Muscle of leg (tissue), 3 donors: ENCODE measurements at regions not wholly inside any gene's neighbourhood (a gene's known extent, or its start where the extent isn't known, plus 50 kb on each side); places are given as distances from the start of the nearest gene placed in this dataset.
"Not testable (repeated sequence)": the region's sequence is repeated elsewhere in the genome, so short reads cannot be mapped to it uniquely, and the experiment has no call there.

Experiments
- DNase-seq: peaks from one replicate; pipeline ENCODE4 v3.0.0; 2013
- H3K27ac ChIP-seq: one replicate; pipeline ENCODE4 v1.5.1; 2013; ENCODE audit warnings: mild to moderate bottlenecking, low read length, control low read depth
- H3K27me3 ChIP-seq: one replicate; pipeline ENCODE4 v1.6.1; 2013; ENCODE audit warnings: low read length; ENCODE audit not compliant: control insufficient read depth, insufficient read depth
- H3K36me3 ChIP-seq: one replicate; pipeline ENCODE4 v1.6.1; 2013; ENCODE audit warnings: low read length; ENCODE audit not compliant: control insufficient read depth, insufficient read depth
- H3K4me1 ChIP-seq: one replicate; pipeline ENCODE4 v1.6.1; 2013; ENCODE audit warnings: low read length; ENCODE audit not compliant: control insufficient read depth, insufficient read depth
- H3K4me3 ChIP-seq: one replicate; pipeline ENCODE4 v1.5.1; 2013; ENCODE audit warnings: low read length, control low read depth
- H3K9me3 ChIP-seq: replicated peaks from 2 replicates; pipeline ENCODE4 v1.6.1; 2013; ENCODE audit warnings: low read depth, low read length; ENCODE audit not compliant: control insufficient read depth
- WGBS: methylation state at CpG from one replicate; pipeline ENCODE4 v1.1.5; 2013; ENCODE audit warnings: missing lambda C conversion rate; ENCODE audit not compliant: insufficient coverage; 5-methylcytosine and 5-hydroxymethylcytosine counted together

GRCh38 chr2:91422102-91422501, 2730.6 kb downstream of the RPIA start:
- H3K4me3 ChIP-seq, H3K27ac ChIP-seq, H3K27me3 ChIP-seq, H3K4me1 ChIP-seq, DNase-seq, H3K9me3 ChIP-seq, H3K36me3 ChIP-seq: not testable (repeated sequence)
- 87% methylated on average over 19 of the region's 19 CpGs for WGBS

- H3K27ac ChIP-seq, H3K4me1 ChIP-seq, DNase-seq, H3K9me3 ChIP-seq, H3K4me3 ChIP-seq, H3K27me3 ChIP-seq, H3K36me3 ChIP-seq: not testable (repeated sequence)
- WGBS = no CpG with 5 or more reads among the region's 1 CpG
Measured at GRCh38 chr2:91427148-91427547, 2735.7 kb downstream of the RPIA start.

DNA sequence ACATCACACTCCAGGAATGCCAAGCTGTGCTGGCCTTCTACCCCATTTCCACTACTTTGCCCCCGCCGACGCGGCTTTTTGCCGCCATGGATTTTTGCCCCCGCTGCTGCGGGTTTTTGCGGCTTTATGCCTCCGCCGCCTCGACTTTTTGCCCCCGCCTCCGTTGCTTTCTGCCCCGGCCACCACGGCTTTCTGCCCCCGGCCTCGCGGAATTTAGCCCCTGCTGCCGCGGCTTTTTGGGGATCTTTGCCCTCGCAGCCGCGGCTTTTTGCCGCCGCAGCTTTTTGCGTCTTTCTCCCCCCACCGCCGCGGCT, 2750.4 kb downstream of the RPIA start:
- not testable (repeated sequence) for DNase-seq, H3K27ac ChIP-seq, H3K4me1 ChIP-seq, H3K36me3 ChIP-seq, H3K4me3 ChIP-seq, H3K9me3 ChIP-seq
- 3% methylated on average over 29 of the region's 29 CpGs for WGBS
- H3K27me3 ChIP-seq = peaks cover 22% of the 10 kb centered on the region

DNA sequence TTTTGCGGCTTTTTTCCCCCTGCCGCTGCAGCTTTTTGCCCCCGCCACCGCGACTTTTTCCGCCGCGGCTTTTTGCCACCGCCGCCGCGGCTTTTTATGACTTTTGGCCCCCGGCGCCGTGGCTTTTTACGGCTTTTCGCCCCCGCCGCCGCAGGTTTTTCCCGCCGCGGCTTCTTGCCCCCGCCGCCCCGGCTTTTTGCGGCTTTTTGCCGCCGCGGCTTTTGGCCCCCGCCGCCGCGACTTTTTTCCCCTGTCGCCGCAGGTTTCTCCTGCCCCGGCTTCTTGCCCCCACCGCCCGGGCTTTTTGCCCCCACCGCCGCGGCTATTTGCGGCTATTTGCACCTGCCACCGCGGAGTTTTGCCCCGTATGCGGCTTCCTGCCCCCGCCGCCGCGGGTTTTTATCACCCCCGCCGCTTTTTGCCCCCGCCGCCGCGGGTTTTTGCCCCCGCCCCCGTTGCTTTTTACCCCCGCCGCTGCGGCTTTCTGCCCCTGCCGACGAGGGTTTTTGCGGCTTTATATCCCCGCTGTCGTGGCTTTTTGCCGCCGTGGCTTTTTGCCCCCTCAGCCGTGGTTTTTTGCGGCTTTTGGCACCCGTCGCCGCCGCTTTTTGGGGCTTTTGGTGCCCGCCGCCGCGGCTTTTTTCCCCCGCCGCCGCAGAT, 2750.9 kb downstream of the RPIA start:
- no peaks in the 10 kb centered on the region for H3K36me3 ChIP-seq
- peak; percentile 2 for DNase-seq
- H3K27me3 ChIP-seq = peaks cover 22% of the 10 kb centered on the region
- no peaks in the 10 kb centered on the region for H3K9me3 ChIP-seq
- 2% methylated on average over 82 of the region's 82 CpGs for WGBS
- peak overlapping the region; percentile 19 for H3K4me3 ChIP-seq
- H3K27ac ChIP-seq = no peak overlapping the region
- H3K4me1 ChIP-seq = peaks cover 5% of the 10 kb centered on the region

GRCh38 chr2:91442906-91443729, 2751.6 kb downstream of the RPIA start:
- peaks cover 22% of the 10 kb centered on the region for H3K27me3 ChIP-seq
- not testable (repeated sequence) for H3K4me3 ChIP-seq, H3K27ac ChIP-seq, H3K36me3 ChIP-seq, DNase-seq, H3K9me3 ChIP-seq, H3K4me1 ChIP-seq
- WGBS = 2% methylated on average over 25 of the region's 69 CpGs

DNA sequence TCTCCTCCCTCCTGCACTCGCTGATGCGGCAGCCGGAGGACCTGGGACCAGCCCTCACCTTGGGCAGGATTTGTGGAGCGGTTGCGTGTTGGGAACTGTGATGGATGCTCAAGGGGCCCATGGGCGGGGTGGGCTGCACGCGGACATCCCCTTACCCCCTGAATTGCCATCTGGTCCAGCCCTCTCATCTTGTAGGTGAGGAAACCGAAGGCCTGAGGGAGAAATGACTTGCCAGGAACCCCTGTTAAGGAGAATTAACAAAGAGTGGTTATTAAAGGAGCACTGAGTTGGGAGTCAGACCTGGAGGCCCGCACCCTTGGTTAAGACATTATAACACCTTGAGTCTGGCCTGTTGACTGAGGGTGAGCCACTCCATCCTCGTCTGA, 2752.2 kb downstream of the RPIA start:
- H3K27ac ChIP-seq, H3K36me3 ChIP-seq, H3K9me3 ChIP-seq, DNase-seq, H3K4me3 ChIP-seq, H3K4me1 ChIP-seq: not testable (repeated sequence)
- peaks cover 22% of the 10 kb centered on the region for H3K27me3 ChIP-seq
- no CpG with 5 or more reads among the region's 11 CpGs for WGBS

DNA sequence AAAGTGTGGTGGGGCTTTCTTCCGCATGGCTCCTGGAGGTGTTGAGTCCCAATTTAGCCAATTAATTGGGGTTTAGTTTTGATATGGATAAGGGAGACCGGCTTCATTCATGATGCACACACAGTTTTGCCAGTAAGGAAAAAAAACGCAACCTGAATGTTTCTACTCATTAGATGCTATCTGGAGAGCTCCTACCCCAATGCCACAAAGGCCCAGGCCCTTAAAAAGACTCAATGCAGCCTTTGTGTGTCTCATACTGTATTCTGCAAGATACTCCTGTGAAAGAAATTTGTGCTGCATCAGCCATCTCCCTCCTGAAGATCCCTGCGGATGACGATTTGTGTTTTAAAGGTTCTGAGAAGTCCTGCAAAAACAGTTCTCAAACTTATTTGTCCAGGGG, 2754.2 kb downstream of the RPIA start:
- not testable (repeated sequence) for H3K9me3 ChIP-seq
- WGBS = 100% methylated on average over 1 of the region's 5 CpGs

DNA sequence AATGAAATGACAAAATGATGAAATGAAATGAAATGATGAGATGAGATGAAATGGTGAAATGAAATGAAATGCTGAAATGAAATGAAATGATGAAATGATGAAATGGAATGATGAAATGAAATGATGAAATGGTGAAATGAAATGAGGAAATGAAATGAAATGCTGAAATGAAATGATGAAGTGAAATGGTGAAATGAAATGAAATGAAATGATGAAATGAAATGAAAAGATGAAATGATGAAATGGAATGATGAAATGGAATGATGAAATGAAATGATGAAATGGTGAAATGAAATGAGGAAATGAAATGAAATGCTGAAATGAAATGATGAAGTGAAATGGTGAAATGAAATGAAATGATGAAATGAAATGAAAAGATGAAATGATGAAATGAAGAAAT, 2755.0 kb downstream of the RPIA start:
- H3K9me3 ChIP-seq, DNase-seq, H3K4me1 ChIP-seq, H3K4me3 ChIP-seq, H3K27ac ChIP-seq, H3K36me3 ChIP-seq: not testable (repeated sequence)
- peaks cover 18% of the 10 kb centered on the region for H3K27me3 ChIP-seq

More for the DNA sequence above, 2754.2 kb downstream of the RPIA start:
- H3K27ac ChIP-seq, H3K36me3 ChIP-seq, H3K4me1 ChIP-seq, DNase-seq, H3K4me3 ChIP-seq: not testable (repeated sequence)
- peaks cover 18% of the 10 kb centered on the region for H3K27me3 ChIP-seq

DNA sequence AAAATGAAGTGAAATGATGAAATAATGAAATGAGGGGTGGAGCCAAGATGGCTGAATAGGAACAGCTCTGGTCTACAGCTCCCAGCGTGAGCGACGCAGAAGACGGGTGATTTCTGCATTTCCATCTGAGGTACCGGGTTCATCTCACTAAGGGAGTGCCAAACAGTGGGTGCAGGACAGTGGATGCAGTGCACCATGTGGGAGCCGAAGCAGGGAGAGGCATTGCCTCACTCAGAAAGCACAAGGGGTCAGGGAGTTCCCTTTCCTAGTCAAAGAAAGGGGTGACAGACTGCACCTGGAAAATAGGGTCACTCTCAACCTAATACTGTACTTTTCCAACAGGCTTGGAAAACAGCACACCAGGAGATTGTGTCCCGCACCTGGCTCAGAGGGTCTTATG, 2755.4 kb downstream of the RPIA start:
- not testable (repeated sequence) for H3K27ac ChIP-seq, H3K9me3 ChIP-seq, DNase-seq, H3K4me3 ChIP-seq, H3K4me1 ChIP-seq, H3K36me3 ChIP-seq
- 95% methylated on average over 5 of the region's 7 CpGs for WGBS
- H3K27me3 ChIP-seq = peaks cover 16% of the 10 kb centered on the region

- DNase-seq, H3K4me3 ChIP-seq, H3K36me3 ChIP-seq, H3K4me1 ChIP-seq, H3K27ac ChIP-seq, H3K9me3 ChIP-seq: not testable (repeated sequence)
- peaks cover 10% of the 10 kb centered on the region for H3K27me3 ChIP-seq
- 93% methylated on average over 2 of the region's 8 CpGs for whole genome bisulfite sequencing
Measured at GRCh38 chr2:91447508-91447907, 2756.0 kb downstream of the RPIA start.
